GM10266 (cell line): ENCODE measurements at regions not wholly inside any gene's neighbourhood (a gene's known extent, or its start where the extent isn't known, plus 50 kb on each side); places are given as distances from the start of the nearest gene placed in this dataset.

Source experiments
- DNase-seq: peaks from one replicate; pipeline ENCODE4 v3.0.0; 2012; ENCODE audit errors: extremely low spot score
- TF ChIP-seq, protein P1 (sequence below): IDR thresholded peaks from 2 replicates; pipeline ENCODE4 v1.5.1; 2012; ENCODE audit warnings: mild to moderate bottlenecking, low read depth; ENCODE audit not compliant: control insufficient read depth, insufficient read depth; ENCODE audit errors: missing control alignments

DNA sequence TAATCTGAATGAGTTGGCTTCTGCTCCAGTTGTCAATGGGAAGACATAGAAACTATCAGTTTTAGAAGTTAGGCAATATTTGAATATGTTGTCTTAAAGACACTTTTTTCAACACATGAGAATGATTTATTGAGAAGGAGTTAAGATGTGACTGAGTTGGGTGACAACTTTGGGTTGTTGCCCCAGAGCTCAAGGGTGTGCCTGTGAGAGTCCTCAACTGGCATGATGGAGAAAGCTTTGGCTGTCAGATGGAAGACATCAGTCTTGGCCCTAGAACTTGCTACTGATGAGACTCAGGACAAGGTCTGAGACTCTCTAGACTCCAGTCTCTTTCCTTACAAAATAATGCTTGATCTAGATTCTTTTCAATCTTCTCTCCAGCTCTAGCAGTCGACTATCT lies 69.0 kb upstream of the CTAGE1 start:
- no peak for DNase-seq
- TF ChIP-seq, protein P1, sequence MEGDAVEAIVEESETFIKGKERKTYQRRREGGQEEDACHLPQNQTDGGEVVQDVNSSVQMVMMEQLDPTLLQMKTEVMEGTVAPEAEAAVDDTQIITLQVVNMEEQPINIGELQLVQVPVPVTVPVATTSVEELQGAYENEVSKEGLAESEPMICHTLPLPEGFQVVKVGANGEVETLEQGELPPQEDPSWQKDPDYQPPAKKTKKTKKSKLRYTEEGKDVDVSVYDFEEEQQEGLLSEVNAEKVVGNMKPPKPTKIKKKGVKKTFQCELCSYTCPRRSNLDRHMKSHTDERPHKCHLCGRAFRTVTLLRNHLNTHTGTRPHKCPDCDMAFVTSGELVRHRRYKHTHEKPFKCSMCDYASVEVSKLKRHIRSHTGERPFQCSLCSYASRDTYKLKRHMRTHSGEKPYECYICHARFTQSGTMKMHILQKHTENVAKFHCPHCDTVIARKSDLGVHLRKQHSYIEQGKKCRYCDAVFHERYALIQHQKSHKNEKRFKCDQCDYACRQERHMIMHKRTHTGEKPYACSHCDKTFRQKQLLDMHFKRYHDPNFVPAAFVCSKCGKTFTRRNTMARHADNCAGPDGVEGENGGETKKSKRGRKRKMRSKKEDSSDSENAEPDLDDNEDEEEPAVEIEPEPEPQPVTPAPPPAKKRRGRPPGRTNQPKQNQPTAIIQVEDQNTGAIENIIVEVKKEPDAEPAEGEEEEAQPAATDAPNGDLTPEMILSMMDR: no peak

- TF ChIP-seq, protein P1: no peak
- no peak for DNase-seq
Measured at GRCh38 chr18:22488554-22488953, 70.8 kb upstream of the CTAGE1 start.

- DNase-seq: no peak
- TF ChIP-seq, protein P1: no peak
Measured at GRCh38 chr18:22489704-22490103, 72.0 kb upstream of the CTAGE1 start.

- TF ChIP-seq, protein P1: no peak
- DNase-seq: no peak
Measured at GRCh38 chr18:22490429-22490846, 72.7 kb upstream of the CTAGE1 start.

- TF ChIP-seq, protein P1: no peak
- no peak for DNase-seq
Measured at GRCh38 chr18:22493255-22493654, 75.5 kb upstream of the CTAGE1 start.

GRCh38 chr18:22493940-22494339 lies 76.2 kb upstream of the CTAGE1 start:
- no peak for DNase-seq
- TF ChIP-seq, protein P1: no peak

GRCh38 chr18:22494771-22495170 lies 77.1 kb upstream of the CTAGE1 start:
- no peak for DNase-seq

More at GRCh38 chr18:22494771-22495170, 77.1 kb upstream of the CTAGE1 start:
- TF ChIP-seq, protein P1: no peak
